GM18873 (cell line): ENCODE measurements at regions not wholly inside any gene's neighbourhood (a gene's known extent, or its start where the extent isn't known, plus 50 kb on each side); places are given as distances from the start of the nearest gene placed in this dataset.
"Not testable (repeated sequence)": the region's sequence is repeated elsewhere in the genome, so short reads cannot be mapped to it uniquely, and the experiment has no call there.

Source experiments
- ATAC-seq: cut with Tn5 transposase; IDR thresholded peaks from one replicate; pipeline ENCODE4 v1.9.1; 2021; ENCODE audit warnings: mild to moderate bottlenecking, moderate library complexity, moderate number of reproducible peaks; ENCODE audit not compliant: unreplicated experiment, low FRiP score

GRCh38 chr17:20731131-20731530 is 151.6 kb downstream of the CDRT15L2 start:
- ATAC-seq = not testable (repeated sequence)

GRCh38 chr17:20733923-20734322 is 154.4 kb downstream of the CDRT15L2 start:
- ATAC-seq = no peak

GRCh38 chr17:20735796-20736195 is 156.3 kb downstream of the CDRT15L2 start:
- no peak for ATAC-seq

GRCh38 chr17:20737636-20738035 is 158.1 kb downstream of the CDRT15L2 start:
- ATAC-seq = not testable (repeated sequence)

GRCh38 chr17:20771104-20771503 is 191.6 kb downstream of the CDRT15L2 start:
- no peak for ATAC-seq

- ATAC-seq = no peak
Observed at GRCh38 chr17:20774472-20775135, 195.1 kb downstream of the CDRT15L2 start.

GRCh38 chr17:20775331-20775730 is 195.8 kb downstream of the CDRT15L2 start:
- no peak for ATAC-seq

GRCh38 chr17:20779521-20779920 is 200.0 kb downstream of the CDRT15L2 start:
- no peak for ATAC-seq

- ATAC-seq = no peak
Observed at GRCh38 chr17:20781260-20781659, 201.7 kb downstream of the CDRT15L2 start.

- not testable (repeated sequence) for ATAC-seq
Observed at GRCh38 chr17:20781869-20782268, 202.3 kb downstream of the CDRT15L2 start.

GRCh38 chr17:20783091-20783490 is 203.6 kb downstream of the CDRT15L2 start:
- ATAC-seq = no peak

GRCh38 chr17:20784100-20784665 is 204.7 kb downstream of the CDRT15L2 start:
- ATAC-seq = no peak

GRCh38 chr17:20787281-20787680 is 207.8 kb downstream of the CDRT15L2 start:
- ATAC-seq = no peak

- no peak for ATAC-seq
Observed at GRCh38 chr17:20791626-20792025, 212.1 kb downstream of the CDRT15L2 start.

- ATAC-seq = not testable (repeated sequence)
Observed at GRCh38 chr17:20794532-20794931, 215.0 kb downstream of the CDRT15L2 start.

GRCh38 chr17:20797292-20797691 is 217.8 kb downstream of the CDRT15L2 start:
- ATAC-seq = no peak

- ATAC-seq = no peak
Observed at GRCh38 chr17:20800146-20800545, 220.6 kb downstream of the CDRT15L2 start.

GRCh38 chr17:20805751-20806150 is 226.2 kb downstream of the CDRT15L2 start:
- ATAC-seq = no peak

- not testable (repeated sequence) for ATAC-seq
Observed at GRCh38 chr17:20807566-20807965, 228.0 kb downstream of the CDRT15L2 start.

GRCh38 chr17:20815410-20815809 is 227.4 kb downstream of the USP22 start:
- not testable (repeated sequence) for ATAC-seq

- no peak for ATAC-seq
Observed at GRCh38 chr17:20823905-20824304, 218.9 kb downstream of the USP22 start.

GRCh38 chr17:20825539-20825938 is 217.3 kb downstream of the USP22 start:
- ATAC-seq = no peak
